Heart left ventricle (tissue), 16 donors: ENCODE measurements at regions not wholly inside any gene's neighbourhood (a gene's known extent, or its start where the extent isn't known, plus 50 kb on each side); places are given as distances from the start of the nearest gene placed in this dataset.

ENCODE experiments used
- ATAC-seq, 4 donors: fragments of 200-7000 bp; cut with Tn5 transposase; one replicate each; pipeline ENCODE4 v1.9.1; 2020 to 2022; ENCODE audit warnings: moderate library complexity in 4 of 4, mild to moderate bottlenecking in 3 of 4, moderate number of reproducible peaks in 1 of 4
- DNase-seq, 5 donors: peaks; one replicate each; pipeline ENCODE4 v3.0.0-alpha.2; 2020
- H3K27ac ChIP-seq, 12 donors: fragments of 200-600 bp; sonication (generic) in 4 of 12; one replicate each; pipeline versions ENCODE4 v1.5.0 to v1.8.0; 2016 to 2022; ENCODE audit warnings: mild to moderate bottlenecking in 2 of 12
- H3K27me3 ChIP-seq, 9 donors: fragments of 200-600 bp; sonication (generic) in 2 of 9; one replicate each; pipeline versions ENCODE4 v1.5.1 to v1.8.0; 2016 to 2022; ENCODE audit warnings: mild to moderate bottlenecking in 3 of 9
- H3K36me3 ChIP-seq, 9 donors: fragments of 200-600 bp; sonication (generic) in 2 of 9; one replicate each; pipeline versions ENCODE4 v1.5.0 to v1.8.0; 2018 to 2022; ENCODE audit warnings: mild to moderate bottlenecking in 2 of 9
- H3K4me1 ChIP-seq, 12 donors: fragments of 200-600 bp; sonication (generic) in 4 of 12; one replicate each; pipeline versions ENCODE4 v1.5.0 to v1.8.0; 2016 to 2022; ENCODE audit warnings: mild to moderate bottlenecking in 3 of 12
- H3K4me3 ChIP-seq, 12 donors: fragments of 200-600 bp; sonication (generic) in 4 of 12; one replicate each; pipeline versions ENCODE4 v1.5.0 to v1.8.0; 2017 to 2022; ENCODE audit warnings: mild to moderate bottlenecking in 9 of 12, moderate library complexity in 4 of 12
- H3K9me3 ChIP-seq, 12 donors: fragments of 200-600 bp; sonication (generic) in 4 of 12; one replicate each; pipeline versions ENCODE4 v1.5.0 to v1.8.0; 2016 to 2022; ENCODE audit warnings: mild to moderate bottlenecking in 1 of 12
- CTCF ChIP-seq, 12 donors: fragments of 200-600 bp; sonication (generic) in 4 of 12; IDR thresholded peaks; one replicate each; pipeline versions ENCODE4 v1.5.0 to v1.8.0; 2018 to 2022; ENCODE audit warnings: antibody characterized with exemption in 12 of 12, mild to moderate bottlenecking in 5 of 12
- POLR2A ChIP-seq, 2 donors: fragments of 450-650 bp; IDR thresholded peaks; one replicate each; pipeline ENCODE4 v1.6.1; 2017; ENCODE audit warnings: antibody characterized with exemption in 2 of 2, mild to moderate bottlenecking in 2 of 2, moderate library complexity in 2 of 2
- WGBS, 4 donors: extraction: QIAGEN DNeasy Blood & Tissue Kit in 2 of 4; methylation state at CpG; one replicate each; pipeline versions ENCODE4 v1.1.5 to v1.1.7; 2013 to 2018; 5-methylcytosine and 5-hydroxymethylcytosine counted together
- intact Hi-C, 10 donors: fragments of 100-400 bp; cut with DNase I; formaldehyde crosslinking; loops; one replicate each; pipeline versions ENCODE4 v1.11.1 to v1.14.2; 2022
- donor health status: ischemic (EF 13 %, LVEDD 7.1; RV severe dilation, severe dysfunction).
- donor health status: healthy with polysubstance abuse.
- donor health status: DM: no; HTN: yes; CAD: no.
- donor health status: DM: no; HTN: no; CAD: no.
- donor health status: ischemic (EF 25% LVEDD 6.9; RV normal size, moderate dysfunction).
- donor health status: ischemic (EF 25% LVEDD 5.7; RV mildly dilated, moderate dysfunction).
- donor health status: healthy.
- donor health status: DM: yes; HTN: yes; CAD: no.
- donor health status: ischemic (EF 35%, LVEDD 5.7; RV mildly dilated, moderate dysfunction).
- donor health status: nonischemic (EF 11% LVEDD 7.7; RV severe dilation, severe dysfunction).
- donor health status: DM: yes; HTN: yes; CAD: no.
- donor health status: PGD.
- donor health status: ischemic (EF 29% LVEDD 5.4; RV normal size, mild dysfunction).
- donor health status: nonischemic (EF 23%, LVEDD 6.1; RV moderate dilation, normal function).

- no peak for TF ChIP-seq POLR2A (IDR thresholded peaks at IDR 0.05)
- no peak for TF ChIP-seq CTCF (IDR thresholded peaks at IDR 0.05)
- Histone ChIP-seq H3K9me3 (no peaks in the 10 kb centered on the region), H3K27me3 (no peaks in the 10 kb centered on the region), H3K4me1 (peaks cover 0 to 23% (median 8%) of the 10 kb centered on the region in 12 donors), H3K4me3 (no peak overlapping the region), H3K27ac (peak overlapping the region in 1 of 12 donors; percentile 81), H3K36me3 (no peaks in the 10 kb centered on the region)
- ATAC-seq (no peak), DNase-seq (no peak)
- intact Hi-C loops: loop anchor here in 8 of 10 donors (2.0 to 10.0 kb wide), 5 partner anchors 125 to 195 kb away; partner anchors contain the start of gene ATL2 (in 1 of the 8)
- WGBS, 4 donors: 86 to 97% (median 93%) methylated on average over 2 of the region's 2 CpGs
Measured at GRCh38 chr2:38509947-38510326, 92.8 kb downstream of the HNRNPLL start.

GRCh38 chr2:38509314-38509946 lies 93.3 kb downstream of the HNRNPLL start:
- Histone ChIP-seq H3K4me3 (no peak overlapping the region), H3K27me3 (no peaks in the 10 kb centered on the region), H3K9me3 (no peaks in the 10 kb centered on the region), H3K36me3 (no peaks in the 10 kb centered on the region), H3K27ac (peak overlapping the region in 3 of 12 donors; percentile 25 to 81 (median 43)), H3K4me1 (peaks cover 0 to 23% (median 8%) of the 10 kb centered on the region in 12 donors)
- no peak for DNase-seq
- TF ChIP-seq CTCF (IDR thresholded peaks at IDR 0.05): no peak
- TF ChIP-seq POLR2A (IDR thresholded peaks at IDR 0.05): no peak
- ATAC-seq: no peak
- WGBS, 4 donors: 78 to 83% (median 82%) methylated on average over 5 of the region's 5 CpGs
- intact Hi-C loops: loop anchor here in 8 of 10 donors (2.0 to 10.0 kb wide), 5 partner anchors 125 to 195 kb away; partner anchors contain the start of gene ATL2 (in 1 of the 8)

GRCh38 chr2:38508311-38509039 lies 94.3 kb downstream of the HNRNPLL start:
- Histone ChIP-seq H3K4me1 (peaks cover 0 to 23% (median 8%) of the 10 kb centered on the region in 12 donors), H3K27ac (peak overlapping the region in 6 of 12 donors; percentile 22 to 81 (median 32)), H3K36me3 (no peaks in the 10 kb centered on the region), H3K27me3 (no peaks in the 10 kb centered on the region), H3K9me3 (no peaks in the 10 kb centered on the region), H3K4me3 (no peak overlapping the region)
- ATAC-seq: peak; percentile 70 to 75 (median 74)
- 24 to 33% (median 28%) methylated on average over 9 to 10 of the region's 10 CpGs for WGBS, 4 donors
- intact Hi-C loops: loop anchor here in 8 of 10 donors (1.0 to 10.0 kb wide), 6 partner anchors 124 to 194 kb away; partner anchors contain the start of gene ATL2 (in 1 of the 8)
- DNase-seq: peak; percentile 82 to 93 (median 86)
- TF ChIP-seq CTCF (IDR thresholded peaks at IDR 0.05): peak; percentile 19 to 63 (median 41)
- no peak for TF ChIP-seq POLR2A (IDR thresholded peaks at IDR 0.05)

- intact Hi-C loops: loop anchor here in 8 of 10 donors (1.0 to 10.0 kb wide), 6 partner anchors 123 to 193 kb away; partner anchors contain the start of gene ATL2 (in 1 of the 8)
- no peaks in the 10 kb centered on the region for H3K36me3 ChIP-seq
- H3K27me3 ChIP-seq: no peaks in the 10 kb centered on the region
- peaks cover 0 to 23% (median 8%) of the 10 kb centered on the region in 12 donors for H3K4me1 ChIP-seq
- no peak for TF ChIP-seq POLR2A (IDR thresholded peaks at IDR 0.05)
- TF ChIP-seq CTCF (IDR thresholded peaks at IDR 0.05): no peak
- no peak overlapping the region for H3K4me3 ChIP-seq
- 93 to 100% (median 94%) methylated on average over 1 of the region's 1 CpG for WGBS, 4 donors
- peak overlapping the region in 1 of 12 donors; percentile 37 for H3K27ac ChIP-seq
- peaks cover 0 to 3% (median 0%) of the 10 kb centered on the region in 12 donors for H3K9me3 ChIP-seq
- DNase-seq (no peak), ATAC-seq (no peak)
Measured at GRCh38 chr2:38507712-38508111, 95.0 kb downstream of the HNRNPLL start.
